Left lung (tissue), 4 donors: ENCODE measurements at regions not wholly inside any gene's neighbourhood (a gene's known extent, or its start where the extent isn't known, plus 50 kb on each side); places are given as distances from the start of the nearest gene placed in this dataset.
"Not testable (repeated sequence)": the region's sequence is repeated elsewhere in the genome, so short reads cannot be mapped to it uniquely, and the experiment has no call there.

Experiments
- ATAC-seq: fragments of 200-7000 bp; cut with Tn5 transposase; one replicate; pipeline ENCODE4 v1.9.1; 2020; ENCODE audit warnings: moderate library complexity
- DNase-seq, 4 donors: peaks; one replicate each; pipeline ENCODE4 v3.0.0-alpha.2; 2013 to 2020
- H3K27ac ChIP-seq, 2 donors: fragments of 200-600 bp; sonication (generic) in 1 of 2; one replicate each; pipeline versions ENCODE4 v1.5.0 to v1.8.0; 2020 to 2021
- H3K27me3 ChIP-seq, 2 donors: fragments of 200-600 bp; sonication (generic) in 1 of 2; one replicate each; pipeline versions ENCODE4 v1.5.0 to v1.8.0; 2020 to 2021
- H3K36me3 ChIP-seq, 2 donors: fragments of 200-600 bp; sonication (generic) in 1 of 2; one replicate each; pipeline versions ENCODE4 v1.5.0 to v1.8.0; 2020 to 2021
- H3K4me1 ChIP-seq, 2 donors: fragments of 200-600 bp; one replicate each; pipeline ENCODE4 v1.8.0; 2021
- H3K4me3 ChIP-seq, 2 donors: fragments of 200-600 bp; sonication (generic) in 1 of 2; one replicate each; pipeline versions ENCODE4 v1.5.0 to v1.8.0; 2020 to 2021; ENCODE audit warnings: mild to moderate bottlenecking in 1 of 2
- H3K9me3 ChIP-seq, 2 donors: fragments of 200-600 bp; sonication (generic) in 1 of 2; one replicate each; pipeline versions ENCODE4 v1.5.0 to v1.8.0; 2020 to 2021
- intact Hi-C, 2 donors: fragments of 100-400 bp; cut with DNase I; formaldehyde crosslinking; loops; one replicate each; pipeline versions ENCODE4 v1.11.2 to v1.14.2; 2022
- TF ChIP-seq, protein P1 (sequence below), 2 donors: fragments of 200-600 bp; sonication (generic) in 1 of 2; IDR thresholded peaks; one replicate each; pipeline versions ENCODE4 v1.5.0 to v1.8.0; 2021; ENCODE audit warnings: antibody characterized with exemption in 2 of 2
- donor health status: DM: no; HTN: yes; CAD: no.
- donor health status: DM: no; HTN: no; CAD: no.

DNA sequence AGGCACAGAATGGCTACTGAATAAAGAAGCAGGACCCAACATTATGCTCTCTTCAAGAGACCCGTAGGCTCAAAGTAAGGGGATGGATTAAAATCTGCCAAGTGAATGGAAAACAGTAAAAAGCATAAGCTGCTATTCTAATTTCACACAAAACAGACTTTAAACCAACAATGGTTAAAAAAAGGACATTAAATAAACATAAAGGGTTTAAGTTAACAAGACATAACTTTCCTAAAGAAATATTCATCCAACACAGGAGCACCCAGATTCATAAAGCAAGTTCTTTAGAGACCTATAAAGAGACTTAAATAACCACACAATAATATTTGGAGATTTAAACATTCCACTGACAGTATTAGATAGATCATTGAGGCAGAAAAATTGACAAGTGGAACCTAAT lies 624.5 kb downstream of the RFPL4B start:
- H3K9me3 ChIP-seq: peaks cover 0 to 2% of the 10 kb centered on the region in 2 donors
- no peaks in the 10 kb centered on the region for H3K4me1 ChIP-seq
- H3K27me3 ChIP-seq: no peaks in the 10 kb centered on the region
- intact Hi-C loops: no loop called here
- DNase-seq (no peak), ATAC-seq (no peak)
- no peak overlapping the region for H3K27ac ChIP-seq
- H3K36me3 ChIP-seq: no peaks in the 10 kb centered on the region
- TF ChIP-seq, protein P1, sequence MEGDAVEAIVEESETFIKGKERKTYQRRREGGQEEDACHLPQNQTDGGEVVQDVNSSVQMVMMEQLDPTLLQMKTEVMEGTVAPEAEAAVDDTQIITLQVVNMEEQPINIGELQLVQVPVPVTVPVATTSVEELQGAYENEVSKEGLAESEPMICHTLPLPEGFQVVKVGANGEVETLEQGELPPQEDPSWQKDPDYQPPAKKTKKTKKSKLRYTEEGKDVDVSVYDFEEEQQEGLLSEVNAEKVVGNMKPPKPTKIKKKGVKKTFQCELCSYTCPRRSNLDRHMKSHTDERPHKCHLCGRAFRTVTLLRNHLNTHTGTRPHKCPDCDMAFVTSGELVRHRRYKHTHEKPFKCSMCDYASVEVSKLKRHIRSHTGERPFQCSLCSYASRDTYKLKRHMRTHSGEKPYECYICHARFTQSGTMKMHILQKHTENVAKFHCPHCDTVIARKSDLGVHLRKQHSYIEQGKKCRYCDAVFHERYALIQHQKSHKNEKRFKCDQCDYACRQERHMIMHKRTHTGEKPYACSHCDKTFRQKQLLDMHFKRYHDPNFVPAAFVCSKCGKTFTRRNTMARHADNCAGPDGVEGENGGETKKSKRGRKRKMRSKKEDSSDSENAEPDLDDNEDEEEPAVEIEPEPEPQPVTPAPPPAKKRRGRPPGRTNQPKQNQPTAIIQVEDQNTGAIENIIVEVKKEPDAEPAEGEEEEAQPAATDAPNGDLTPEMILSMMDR (IDR thresholded peaks at IDR 0.05): no peak
- H3K4me3 ChIP-seq: no peak overlapping the region

GRCh38 chr6:112974931-112975330 lies 627.8 kb downstream of the RFPL4B start:
- intact Hi-C loops, H3K4me1 ChIP-seq, H3K27me3 ChIP-seq, H3K27ac ChIP-seq, H3K9me3 ChIP-seq, H3K36me3 ChIP-seq, DNase-seq, H3K4me3 ChIP-seq, ATAC-seq: not testable (repeated sequence)

DNA sequence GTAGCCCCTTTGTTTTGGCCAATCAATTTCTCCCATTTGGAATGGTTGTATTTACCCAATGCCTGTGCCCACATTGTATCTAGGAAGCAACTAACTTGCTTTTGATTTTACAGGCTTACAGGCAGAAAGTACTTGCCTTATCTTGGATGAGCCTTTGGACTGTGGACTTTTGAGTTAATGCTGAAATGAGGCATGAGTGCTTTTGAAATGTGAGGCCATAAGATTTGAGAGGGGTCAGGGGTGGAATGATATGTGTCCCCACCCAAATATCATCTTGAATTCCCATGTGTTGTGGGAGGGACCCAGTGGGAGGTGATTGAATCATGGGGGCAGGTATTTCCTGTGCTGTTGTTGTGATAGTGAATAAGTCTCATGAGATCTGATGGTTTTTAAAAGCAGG lies 629.4 kb downstream of the RFPL4B start:
- DNase-seq: not testable (repeated sequence)

DNA sequence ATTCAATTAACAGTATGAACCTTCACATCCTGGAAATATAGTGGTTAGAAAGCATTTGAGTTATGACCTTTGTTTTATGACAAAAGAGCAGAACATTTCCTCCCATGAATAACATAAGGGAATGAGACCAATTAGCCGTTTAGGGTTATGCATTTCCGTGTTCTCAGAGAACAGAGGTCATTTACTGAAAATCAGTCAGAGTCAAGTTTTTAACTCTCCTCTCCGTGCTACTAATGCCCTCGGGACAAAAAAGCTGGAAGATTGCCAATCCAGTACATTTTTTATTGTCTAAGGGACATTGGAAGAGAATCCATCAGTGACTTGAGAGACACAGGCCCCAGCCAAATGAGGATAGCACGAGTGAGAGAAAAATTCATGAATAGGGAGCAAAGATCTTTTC lies 632.7 kb downstream of the RFPL4B start:
- Histone ChIP-seq H3K9me3 (peaks cover 0 to 2% of the 10 kb centered on the region in 2 donors), H3K27me3 (no peaks in the 10 kb centered on the region), H3K4me1 (no peaks in the 10 kb centered on the region), H3K4me3 (no peak overlapping the region), H3K36me3 (no peaks in the 10 kb centered on the region), H3K27ac (no peak overlapping the region)
- ATAC-seq: no peak
- intact Hi-C loops: no loop called here
- TF ChIP-seq, protein P1 (IDR thresholded peaks at IDR 0.05): no peak
- no peak for DNase-seq

More for the DNA sequence above, 629.4 kb downstream of the RFPL4B start:
- intact Hi-C loops, H3K4me1 ChIP-seq, H3K27ac ChIP-seq, H3K36me3 ChIP-seq, H3K27me3 ChIP-seq, H3K9me3 ChIP-seq, ATAC-seq, H3K4me3 ChIP-seq: not testable (repeated sequence)

DNA sequence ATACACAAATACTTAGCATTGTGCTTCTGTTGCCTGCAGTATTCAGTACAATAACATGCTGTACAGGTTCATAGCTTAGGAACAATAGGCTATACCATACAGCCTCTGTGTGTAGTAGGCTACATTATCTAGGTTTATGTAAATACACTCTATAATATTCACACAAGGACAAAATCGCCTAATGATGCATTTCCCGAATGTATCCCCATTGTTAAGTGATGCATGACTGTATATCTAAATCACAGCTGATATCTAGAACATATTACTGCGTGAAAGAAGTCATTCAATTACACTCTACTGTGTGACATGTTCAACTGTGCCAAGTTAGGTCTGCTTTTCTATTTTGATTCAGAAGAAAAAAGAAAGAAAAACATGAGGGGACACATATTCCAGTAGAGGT lies 633.5 kb downstream of the RFPL4B start:
- H3K4me1 ChIP-seq: no peaks in the 10 kb centered on the region
- H3K27me3 ChIP-seq: no peaks in the 10 kb centered on the region
- ATAC-seq (no peak), DNase-seq (no peak)
- H3K4me3 ChIP-seq: no peak overlapping the region
- intact Hi-C loops: no loop called here
- H3K27ac ChIP-seq: no peak overlapping the region
- H3K9me3 ChIP-seq: no peaks in the 10 kb centered on the region
- H3K36me3 ChIP-seq: no peaks in the 10 kb centered on the region
- TF ChIP-seq, protein P1 (IDR thresholded peaks at IDR 0.05): no peak

GRCh38 chr6:112983713-112984261 lies 636.7 kb downstream of the RFPL4B start:
- no peak overlapping the region for H3K27ac ChIP-seq
- intact Hi-C loops: no loop called here
- no peak for ATAC-seq

More at GRCh38 chr6:112983713-112984261, 636.7 kb downstream of the RFPL4B start:
- no peaks in the 10 kb centered on the region for H3K27me3 ChIP-seq
- H3K9me3 ChIP-seq: peaks cover 0 to 2% of the 10 kb centered on the region in 2 donors
- H3K4me3 ChIP-seq: no peak overlapping the region
- H3K36me3 ChIP-seq: no peaks in the 10 kb centered on the region
- H3K4me1 ChIP-seq: no peaks in the 10 kb centered on the region
- TF ChIP-seq, protein P1 (IDR thresholded peaks at IDR 0.05): no peak
- peak in 1 of 4 donors; percentile 48 for DNase-seq
